IMR-90 (cell line): ENCODE measurements at regions not wholly inside any gene's neighbourhood (a gene's known extent, or its start where the extent isn't known, plus 50 kb on each side); places are given as distances from the start of the nearest gene placed in this dataset.

Experiments
- ATAC-seq: fragments of 200-7000 bp; cut with Tn5 transposase; 2 replicates; pipeline ENCODE4 v1.9.1; 2020; ENCODE audit warnings: low read depth, mild to moderate bottlenecking, moderate library complexity
- BruUV-seq: library from RNA; stranded (reverse); fragments of 400-500 nt; replicated peaks from 2 replicates; lab custom pipeline; 2021; lab: Mats Ljungman, UMichigan
- CTCF ChIA-PET: fragments of 300-600 bp; formaldehyde crosslinking; extraction: SDS; loops from one replicate; lab custom pipeline; 2021; ENCODE audit warnings: antibody characterized with exemption; lab: Yijun Ruan, JAX
- POLR2A ChIA-PET: fragments of 300-600 bp; sonication (Branson Sonifier 250); formaldehyde crosslinking; loops from one replicate; lab custom pipeline; 2022; ENCODE audit warnings: antibody characterized with exemption; ENCODE audit not compliant: unreplicated experiment; lab: Charles Lee
- DNase-seq: peaks from one replicate; pipeline ENCODE4 v3.0.0; 2013
- H2AFZ ChIP-seq: replicated peaks from 2 replicates; pipeline ENCODE3; 2013; ENCODE audit warnings: low read length, mild to moderate bottlenecking; ENCODE audit not compliant: poor library complexity
- H2AK5ac ChIP-seq: 2 replicates; pipeline ENCODE4 v1.6.1; 2013; ENCODE audit warnings: low read depth, low read length, inconsistent platforms
- H2AK9ac ChIP-seq: replicated peaks from 2 replicates; pipeline ENCODE3; 2013; ENCODE audit warnings: mild to moderate bottlenecking, low read depth, low read length, moderate library complexity; ENCODE audit not compliant: poor library complexity
- H2BK120ac ChIP-seq: 2 replicates; pipeline ENCODE4 v1.6.1; 2013; ENCODE audit warnings: low read depth, low read length, inconsistent platforms
- H2BK15ac ChIP-seq: 3 replicates; pipeline ENCODE4 v1.6.1; 2013; ENCODE audit warnings: low read depth, low read length, inconsistent platforms
- H2BK20ac ChIP-seq: 2 replicates; pipeline ENCODE4 v1.6.1; 2013; ENCODE audit warnings: low read depth, mild to moderate bottlenecking, inconsistent platforms, low read length, moderate library complexity
- H2BK5ac ChIP-seq: 2 replicates; pipeline ENCODE4 v1.6.1; 2013; ENCODE audit warnings: mild to moderate bottlenecking, low read depth, low read length, inconsistent platforms; ENCODE audit not compliant: poor library complexity, severe bottlenecking
- H3K14ac ChIP-seq: replicated peaks from 2 replicates; pipeline ENCODE4 v1.6.1; 2013; ENCODE audit warnings: low read depth, low read length, inconsistent platforms
- H3K18ac ChIP-seq: 2 replicates; pipeline ENCODE4 v1.6.1; 2013; ENCODE audit warnings: low read depth, low read length, control low read depth
- H3K23ac ChIP-seq: 2 replicates; pipeline ENCODE4 v1.6.1; 2013; ENCODE audit warnings: low read depth, low read length, inconsistent platforms
- H3K27ac ChIP-seq: 2 replicates; pipeline ENCODE4 v1.5.1; 2013; ENCODE audit warnings: mild to moderate bottlenecking, control low read depth, low read length; ENCODE audit not compliant: insufficient read depth
- H3K27me3 ChIP-seq: 2 replicates; pipeline ENCODE4 v1.6.1; 2013; ENCODE audit warnings: low read length; ENCODE audit not compliant: control insufficient read depth, insufficient read depth
- H3K36me3 ChIP-seq: 2 replicates; pipeline ENCODE4 v1.6.1; 2013; ENCODE audit warnings: low read length, mixed read lengths; ENCODE audit not compliant: control insufficient read depth, insufficient read depth
- H3K4ac ChIP-seq: 2 replicates; pipeline ENCODE4 v1.6.1; 2013; ENCODE audit warnings: low read depth, low read length, inconsistent platforms
- H3K4me1 ChIP-seq: 2 replicates; pipeline ENCODE4 v1.6.1; 2013; ENCODE audit warnings: low read length, mixed read lengths; ENCODE audit not compliant: control insufficient read depth, insufficient read depth
- H3K4me2 ChIP-seq: 2 replicates; pipeline ENCODE4 v1.6.1; 2013; ENCODE audit warnings: low read depth, mild to moderate bottlenecking, control low read depth, low read length, moderate library complexity
- H3K4me3 ChIP-seq: 2 replicates; pipeline ENCODE4 v1.5.1; 2013; ENCODE audit warnings: low read depth, mild to moderate bottlenecking, control low read depth, low read length, moderate library complexity; ENCODE audit not compliant: insufficient read depth
- H3K56ac ChIP-seq: 2 replicates; pipeline ENCODE4 v1.6.1; 2013; ENCODE audit warnings: low read length, inconsistent platforms; ENCODE audit not compliant: insufficient read depth; ENCODE audit errors: extremely low read depth
- H3K79me1 ChIP-seq, 2 experiments: 2 replicates each; pipeline ENCODE4 v1.6.1; 2013; ENCODE audit warnings: low read length in 2 of 2, inconsistent platforms in 1 of 2, low read depth in 1 of 2
- H3K9ac ChIP-seq: 2 replicates; pipeline ENCODE4 v1.6.1; 2013; ENCODE audit warnings: low read depth, low read length, control low read depth
- H3K9me1 ChIP-seq: 2 replicates; pipeline ENCODE4 v1.6.1; 2013; ENCODE audit warnings: low read length, inconsistent platforms; ENCODE audit not compliant: insufficient read depth
- H3K9me3 ChIP-seq: 2 replicates; pipeline ENCODE4 v1.6.1; 2013; ENCODE audit warnings: low read length; ENCODE audit not compliant: control insufficient read depth, insufficient read depth
- H4K20me1 ChIP-seq: 2 replicates; pipeline ENCODE4 v1.6.1; 2013; ENCODE audit warnings: low read length, inconsistent platforms; ENCODE audit not compliant: insufficient read depth
- H4K5ac ChIP-seq: 2 replicates; pipeline ENCODE4 v1.6.1; 2013; ENCODE audit warnings: mild to moderate bottlenecking, low read depth, low read length, control low read depth
- H4K8ac ChIP-seq, 2 experiments: 2 replicates each; pipeline ENCODE4 v1.6.1; 2013; ENCODE audit warnings: low read depth in 2 of 2, low read length in 2 of 2, control low read depth in 1 of 2, inconsistent platforms in 1 of 2
- H4K91ac ChIP-seq: 2 replicates; pipeline ENCODE4 v1.6.1; 2013; ENCODE audit warnings: low read depth, low read length, inconsistent platforms; ENCODE audit not compliant: insufficient read depth
- FOS ChIP-seq: fragments of 150-350 bp; IDR thresholded peaks from 2 replicates; pipeline ENCODE4 v1.6.1; 2016; ENCODE audit warnings: low read depth, low read length
- NFE2L2 ChIP-seq: fragments of 150-350 bp; IDR thresholded peaks from 2 replicates; pipeline ENCODE4 v1.6.1; 2016; ENCODE audit warnings: low read depth, mild to moderate bottlenecking, low read length
- POLR2A ChIP-seq: IDR thresholded peaks from 2 replicates; pipeline ENCODE4 v1.6.1; 2012; ENCODE audit warnings: mild to moderate bottlenecking, low read depth, low read length
- RCOR1 ChIP-seq: IDR thresholded peaks from 2 replicates; pipeline ENCODE4 v1.6.1; 2012; ENCODE audit warnings: mild to moderate bottlenecking, low read length, improper control_type of control experiment; ENCODE audit not compliant: insufficient replicate concordance
- RFX5 ChIP-seq: IDR thresholded peaks from 2 replicates; pipeline ENCODE4 v1.8.0; 2012; ENCODE audit warnings: low read depth, mild to moderate bottlenecking, low read length, moderate library complexity
- WGBS, 2 experiments: methylation state at CpG; one replicate each; pipeline versions ENCODE4 v1.1.5 to v1.1.7; 2013; ENCODE audit warnings: missing lambda C conversion rate in 2 of 2; ENCODE audit not compliant: insufficient read length in 1 of 2; ENCODE audit errors: extremely low coverage in 2 of 2; 5-methylcytosine and 5-hydroxymethylcytosine counted together
- dilution Hi-C: fragments of 300-500 bp; cut with HindIII; formaldehyde crosslinking; loops from one replicate; pipeline ENCODE4 v1.14.3; 2018; ENCODE audit warnings: low sequenced_read_pairs; ENCODE audit not compliant: unreplicated experiment
- in situ Hi-C: fragments of 300-500 bp; cut with MboI; formaldehyde crosslinking; loops from 3 replicates; pipeline ENCODE4 v1.14.3; 2019; ENCODE audit warnings: low sequenced_read_pairs, inconsistent platforms, mixed read lengths
- intact Hi-C: fragments of 100-400 bp; cut with micrococcal nuclease; formaldehyde crosslinking; loops from 2 replicates; pipeline ENCODE4 v1.10.0; 2022

DNA sequence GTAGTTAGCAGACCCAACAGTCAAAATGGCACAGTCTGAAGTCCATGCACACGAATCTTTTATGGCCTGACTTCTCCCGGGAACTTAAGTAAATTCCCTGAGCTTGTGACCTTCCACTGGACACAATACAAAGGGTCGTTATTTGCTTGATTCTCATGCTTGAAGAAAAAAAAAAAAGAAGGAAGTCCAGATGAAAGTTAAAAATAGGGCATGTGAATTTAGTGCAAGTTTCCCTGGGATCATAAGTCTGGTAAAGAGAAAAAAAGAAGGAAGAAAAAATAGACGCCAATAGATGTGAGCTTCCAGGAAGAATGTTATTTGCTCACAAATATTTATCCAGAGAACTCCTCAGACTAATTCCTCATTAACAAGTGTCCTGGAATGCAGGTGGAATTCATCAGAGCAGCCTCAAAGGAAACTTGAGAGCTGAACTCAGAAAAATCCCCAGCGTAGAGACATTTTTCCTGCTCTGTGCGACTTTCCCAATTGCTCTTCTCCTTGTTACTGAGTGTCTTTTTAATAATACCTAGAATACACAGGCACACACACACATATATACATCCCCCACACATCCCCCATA is 616.3 kb downstream of the EBF1 start:
- Histone ChIP-seq H2BK120ac (no peak overlapping the region), H2AFZ (no peak overlapping the region), H4K8ac (no peak overlapping the region), H3K14ac (no peak overlapping the region), H2BK20ac (no peak overlapping the region), H3K4ac (no peak overlapping the region), H3K4me2 (no peak overlapping the region), H4K91ac (no peak overlapping the region), H3K36me3 (no peaks in the 10 kb centered on the region), H3K27me3 (no peaks in the 10 kb centered on the region), H4K20me1 (no peaks in the 10 kb centered on the region), H3K9ac (no peak overlapping the region), H3K56ac (no peak overlapping the region), H3K4me3 (no peak overlapping the region), H3K79me1 (no peaks in the 10 kb centered on the region), H2BK15ac (no peak overlapping the region), H2AK5ac (no peak overlapping the region), H3K4me1 (no peaks in the 10 kb centered on the region), H3K18ac (no peak overlapping the region), H2AK9ac (no peak overlapping the region), H3K9me1 (no peaks in the 10 kb centered on the region), H2BK5ac (no peak overlapping the region), H3K27ac (no peak overlapping the region), H3K23ac (no peak overlapping the region), H4K5ac (no peak overlapping the region), H3K9me3 (no peaks in the 10 kb centered on the region)
- intact Hi-C loops (no loop called here), dilution Hi-C loops (no loop called here), in situ Hi-C loops (no loop called here)
- TF ChIP-seq RFX5: no peak
- no peak for TF ChIP-seq FOS
- TF ChIP-seq RCOR1: no peak
- TF ChIP-seq NFE2L2: no peak
- no peak for TF ChIP-seq POLR2A
- WGBS, 2 experiments: 61% methylated on average over 3 of the region's 6 CpGs; no CpG with 5 or more reads in 1 of the 2 experiments
- no peak for ATAC-seq
- POLR2A ChIA-PET: no interaction called here
- BruUV-seq: no TSS peak
- no peak for DNase-seq
- CTCF ChIA-PET: no interaction called here
